SH-SY5Y (cell line): ENCODE measurements at regions not wholly inside any gene's neighbourhood (a gene's known extent, or its start where the extent isn't known, plus 50 kb on each side); places are given as distances from the start of the nearest gene placed in this dataset.

Experiments used
- GATA2 ChIP-seq: IDR thresholded peaks from 2 replicates; pipeline ENCODE4 v1.6.1; 2011; ENCODE audit warnings: mild to moderate bottlenecking, low read depth, low read length
- GATA3 ChIP-seq: IDR thresholded peaks from 2 replicates; pipeline ENCODE4 v1.6.1; 2011; ENCODE audit warnings: low read depth, mild to moderate bottlenecking, low read length, moderate library complexity

GRCh38 chr7:12089951-12090756 is 120.9 kb upstream of the TMEM106B start:
- TF ChIP-seq GATA3 (no peak), GATA2 (no peak)
